ENCODE measurements at regions not wholly inside any gene's neighbourhood (a gene's known extent, or its start where the extent isn't known, plus 50 kb on each side); places are given as distances from the start of the nearest gene placed in this dataset.

DNA sequence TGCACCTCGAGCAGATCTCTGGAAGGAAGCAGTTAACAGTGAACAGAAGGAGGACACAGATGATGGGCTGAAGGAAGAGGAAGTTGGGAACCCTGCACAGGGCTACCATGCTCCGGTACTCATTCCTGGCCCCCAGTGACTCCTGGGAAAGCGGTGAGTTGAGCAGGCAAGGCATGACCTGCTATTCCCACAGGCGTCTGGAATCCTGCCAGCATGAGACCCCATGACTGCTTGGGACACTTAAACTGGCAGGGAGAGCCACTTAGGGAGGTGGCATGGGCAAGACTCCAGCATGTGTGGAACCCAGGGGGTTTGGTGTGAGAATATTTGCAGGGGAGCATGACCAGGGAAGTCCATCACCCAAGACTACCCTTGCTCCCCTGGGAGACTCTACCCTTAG is 1056.4 kb upstream of the POU3F4 start:
- no peak for TF ChIP-seq ZNF134 (CRISPR knock-in tag; conservative IDR thresholded peaks at IDR 0.05)
- TF ChIP-seq, protein P1, sequence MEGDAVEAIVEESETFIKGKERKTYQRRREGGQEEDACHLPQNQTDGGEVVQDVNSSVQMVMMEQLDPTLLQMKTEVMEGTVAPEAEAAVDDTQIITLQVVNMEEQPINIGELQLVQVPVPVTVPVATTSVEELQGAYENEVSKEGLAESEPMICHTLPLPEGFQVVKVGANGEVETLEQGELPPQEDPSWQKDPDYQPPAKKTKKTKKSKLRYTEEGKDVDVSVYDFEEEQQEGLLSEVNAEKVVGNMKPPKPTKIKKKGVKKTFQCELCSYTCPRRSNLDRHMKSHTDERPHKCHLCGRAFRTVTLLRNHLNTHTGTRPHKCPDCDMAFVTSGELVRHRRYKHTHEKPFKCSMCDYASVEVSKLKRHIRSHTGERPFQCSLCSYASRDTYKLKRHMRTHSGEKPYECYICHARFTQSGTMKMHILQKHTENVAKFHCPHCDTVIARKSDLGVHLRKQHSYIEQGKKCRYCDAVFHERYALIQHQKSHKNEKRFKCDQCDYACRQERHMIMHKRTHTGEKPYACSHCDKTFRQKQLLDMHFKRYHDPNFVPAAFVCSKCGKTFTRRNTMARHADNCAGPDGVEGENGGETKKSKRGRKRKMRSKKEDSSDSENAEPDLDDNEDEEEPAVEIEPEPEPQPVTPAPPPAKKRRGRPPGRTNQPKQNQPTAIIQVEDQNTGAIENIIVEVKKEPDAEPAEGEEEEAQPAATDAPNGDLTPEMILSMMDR (IDR thresholded peaks at IDR 0.05 in 2 of 3, conservative IDR thresholded peaks at IDR 0.05 in 1 of 3; ENCODE audit: insufficient read depth in 2 of 3, low read depth in 1 of 3, low read length in 3 of 3) = no peak
- TF ChIP-seq ZNF174 (CRISPR knock-in tag; IDR thresholded peaks at IDR 0.05) = no peak
- no peak for TF ChIP-seq SMARCE1 (IDR thresholded peaks at IDR 0.05)
- no peak for TF ChIP-seq CREB1 (IDR thresholded peaks at IDR 0.05)
- TF ChIP-seq CREB1 (CRISPR knock-in tag; IDR thresholded peaks at IDR 0.05) = no peak
- TF ChIP-seq MEIS2 (IDR thresholded peaks at IDR 0.05; ENCODE audit: partially characterized antibody) = no peak
- TF ChIP-seq SRF (CRISPR knock-in tag; IDR thresholded peaks at IDR 0.05) = no peak
- no peak for TF ChIP-seq POLR2A (conservative IDR thresholded peaks at IDR 0.05)
- no peak for TF ChIP-seq NONO (IDR thresholded peaks at IDR 0.05; ENCODE audit: low read depth in 2 of 2, low read length in 1 of 2)
- TF ChIP-seq EZH2 (IDR thresholded peaks at IDR 0.05; ENCODE audit: borderline replicate concordance, low read depth, low read length) = no peak
- no peak for TF ChIP-seq EP300 (IDR thresholded peaks at IDR 0.05; ENCODE audit: low read length)
- no peak for TF ChIP-seq JUN (IDR thresholded peaks at IDR 0.05; ENCODE audit: borderline replicate concordance, low read depth, low read length)
- no peak for TF ChIP-seq JUN (CRISPR knock-in tag; IDR thresholded peaks at IDR 0.05; ENCODE audit: borderline replicate concordance)
- TF ChIP-seq FIP1L1 (IDR thresholded peaks at IDR 0.05; ENCODE audit: low read depth, low read length, poor library complexity, severe bottlenecking) = no peak
- no peak for TF ChIP-seq ZNF445 (CRISPR knock-in tag; IDR thresholded peaks at IDR 0.05; ENCODE audit: low read depth)
